ENCODE measurements at regions not wholly inside any gene's neighbourhood (a gene's known extent, or its start where the extent isn't known, plus 50 kb on each side); places are given as distances from the start of the nearest gene placed in this dataset.

GRCh38 chr14:38394064-38394463 is 138.2 kb upstream of the CLEC14A start:
- ChIA-PET POLR2A (no interaction called here), RAD21 (ENCODE audit: low non-redundant PET in 1 of 2, low total read pairs in 2 of 2, uncharacterized antibody in 2 of 2, unreplicated experiment in 2 of 2) (no interaction called here), CTCF (no interaction called here)
- Histone ChIP-seq H3K4me1 (ENCODE audit: control insufficient read depth in 1 of 2, insufficient read depth in 2 of 2, low read length in 2 of 2) (no peaks in the 10 kb centered on the region), H3K27me3 (ENCODE audit: insufficient read depth, low read length) (no peaks in the 10 kb centered on the region), H3K27ac (ENCODE audit: low read depth, low read length) (no peak overlapping the region), H3K4me2 (ENCODE audit: low read length) (no peak overlapping the region), H2AFZ (ENCODE audit: low read depth, low read length, poor library complexity, severe bottlenecking) (no peak overlapping the region), H4K20me1 (ENCODE audit: insufficient read depth) (no peaks in the 10 kb centered on the region), H3K4me3 (replicated peaks in 1 of 2; ENCODE audit: low read depth in 1 of 2, low read length in 2 of 2) (no peak overlapping the region), H3K9me3 (ENCODE audit: control insufficient read depth in 1 of 2, insufficient read depth in 1 of 2, low read depth in 1 of 2, low read length in 2 of 2) (no peaks in the 10 kb centered on the region), H3K9ac (ENCODE audit: low read length) (no peak overlapping the region), H3K9me2 (ENCODE audit: insufficient read depth) (no peaks in the 10 kb centered on the region), H3K79me2 (ENCODE audit: insufficient read depth, low read length) (no peaks in the 10 kb centered on the region), H3K36me3 (ENCODE audit: control insufficient read depth in 1 of 2, insufficient read depth in 2 of 2, low read length in 2 of 2) (no peaks in the 10 kb centered on the region)
- TF ChIP-seq ATF3 (IDR thresholded peaks at IDR 0.05) (no peak), REST (IDR thresholded peaks at IDR 0.05; ENCODE audit: low read depth) (no peak), EGR1 (IDR thresholded peaks at IDR 0.05; ENCODE audit: low read depth) (no peak), MAX (IDR thresholded peaks at IDR 0.05) (no peak), TCF7L2 (IDR thresholded peaks at IDR 0.05; ENCODE audit: borderline replicate concordance, extremely low read depth, insufficient read depth, insufficient read length) (no peak), CBX3 (IDR thresholded peaks at IDR 0.05; ENCODE audit: low read depth) (no peak), EZH2 (IDR thresholded peaks at IDR 0.05) (no peak), CTCF (IDR thresholded peaks at IDR 0.05 in 2 of 3, conservative IDR thresholded peaks at IDR 0.05 in 1 of 3; ENCODE audit: borderline replicate concordance in 1 of 3, insufficient read depth in 1 of 3, low read depth in 2 of 3, low read length in 2 of 3) (no peak), EZH2phosphoT487 (IDR thresholded peaks at IDR 0.05; ENCODE audit: borderline replicate concordance) (no peak), SRF (IDR thresholded peaks at IDR 0.05; ENCODE audit: low read depth) (no peak), ZBTB33 (IDR thresholded peaks at IDR 0.05; ENCODE audit: extremely low read depth, insufficient replicate concordance, low read length) (no peak), ZFX (IDR thresholded peaks at IDR 0.05) (no peak)
- ATAC-seq (no peak), DNase-seq (ENCODE audit: low read depth, low spot score) (no peak)
- intact Hi-C loops (cut with micrococcal nuclease) = no loop called here
- no TSS peak for BruUV-seq (replicated peaks)

Data from HCT116 (cell line).